MV-4-11 (cell line): ENCODE measurements at regions not wholly inside any gene's neighbourhood (a gene's known extent, or its start where the extent isn't known, plus 50 kb on each side); places are given as distances from the start of the nearest gene placed in this dataset.

Experiments
- DNase-seq: peaks from one replicate; lab custom pipeline; 2025; lab: John Stamatoyannopoulos, UW

DNA sequence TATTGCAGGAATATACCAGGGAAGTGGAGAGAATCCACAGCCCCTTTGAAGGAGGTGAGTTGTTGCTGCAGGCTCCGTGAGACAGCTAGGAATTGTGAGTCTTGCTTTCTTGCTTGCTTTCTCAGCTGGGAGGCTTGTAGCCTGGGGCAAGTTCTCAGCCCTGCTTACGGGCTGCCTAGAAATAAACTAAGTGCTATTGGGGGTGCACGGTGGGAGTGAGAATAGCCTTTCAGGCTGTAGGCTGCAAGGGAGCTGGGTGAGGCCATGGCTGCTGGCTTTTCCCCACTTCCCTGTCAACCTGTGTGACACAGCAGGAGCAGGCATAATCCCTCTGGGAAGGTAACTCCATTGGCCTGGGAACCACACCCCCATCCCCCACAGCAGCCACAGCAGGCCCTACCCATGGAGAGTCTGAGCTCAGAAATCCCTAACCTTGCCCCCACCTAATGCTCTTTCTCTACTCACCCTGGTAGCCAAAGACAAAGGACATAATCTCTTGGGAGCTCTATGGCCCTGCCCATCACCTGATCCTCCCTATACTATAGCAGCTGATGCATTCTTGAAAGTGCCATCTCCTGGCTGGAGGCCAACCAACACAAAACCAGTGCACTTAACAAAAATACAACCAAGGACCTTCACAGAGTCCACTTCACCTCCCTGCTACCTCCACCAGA, 113.0 kb downstream of the MMRN1 start:
- DNase-seq, result no peak

GRCh38 chr4:90012918-90013317, 114.3 kb upstream of the CCSER1 start:
- no peak for DNase-seq

GRCh38 chr4:90024519-90024918, 102.7 kb upstream of the CCSER1 start:
- no peak for DNase-seq

GRCh38 chr4:90025248-90025647, 101.9 kb upstream of the CCSER1 start:
- DNase-seq, result no peak

DNA sequence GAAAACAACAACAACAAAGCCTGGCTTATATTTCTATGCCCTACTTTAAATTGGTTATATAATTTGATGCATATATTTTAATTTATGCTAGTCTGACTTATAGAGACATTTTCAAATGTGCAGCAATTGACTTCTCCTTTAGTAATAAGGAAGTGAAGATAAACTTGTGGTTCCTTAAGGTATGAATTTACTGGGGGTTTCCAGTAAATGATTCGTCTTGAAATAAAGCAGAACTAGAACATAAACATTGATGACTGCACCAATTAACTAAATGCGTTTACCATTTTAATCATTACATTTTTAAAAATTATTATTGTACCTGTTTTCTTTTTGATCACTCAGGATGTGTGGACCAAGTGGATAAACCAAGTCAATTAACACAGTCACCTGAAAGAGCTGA, 99.6 kb upstream of the CCSER1 start:
- peak; percentile 52 for DNase-seq

DNA sequence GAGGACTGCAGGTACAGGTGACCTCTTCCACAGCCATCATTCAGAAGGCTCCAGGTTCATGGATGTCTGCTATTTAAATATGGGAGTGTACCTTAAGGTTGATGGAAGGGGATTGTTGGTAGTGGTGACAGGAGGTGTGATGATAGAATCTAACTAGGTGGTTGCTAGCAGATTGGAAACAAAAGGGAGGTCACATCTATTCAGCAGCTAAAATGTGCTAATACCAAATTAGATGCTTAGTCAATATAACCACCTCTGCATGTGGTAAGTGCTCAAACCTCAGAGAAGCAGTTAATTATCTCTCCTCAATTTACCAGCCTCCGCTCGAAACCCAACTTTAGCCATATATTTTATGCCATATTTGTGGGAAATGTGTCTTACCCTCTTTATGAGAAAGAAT, 98.7 kb upstream of the CCSER1 start:
- no peak for DNase-seq

- no peak for DNase-seq
These were observed 97.0 kb upstream of the CCSER1 start for GRCh38 chr4:90030202-90030601.

- no peak for DNase-seq
These were observed 96.2 kb upstream of the CCSER1 start for GRCh38 chr4:90030953-90031352.

GRCh38 chr4:90039122-90039521, 88.1 kb upstream of the CCSER1 start:
- DNase-seq, result no peak

DNA sequence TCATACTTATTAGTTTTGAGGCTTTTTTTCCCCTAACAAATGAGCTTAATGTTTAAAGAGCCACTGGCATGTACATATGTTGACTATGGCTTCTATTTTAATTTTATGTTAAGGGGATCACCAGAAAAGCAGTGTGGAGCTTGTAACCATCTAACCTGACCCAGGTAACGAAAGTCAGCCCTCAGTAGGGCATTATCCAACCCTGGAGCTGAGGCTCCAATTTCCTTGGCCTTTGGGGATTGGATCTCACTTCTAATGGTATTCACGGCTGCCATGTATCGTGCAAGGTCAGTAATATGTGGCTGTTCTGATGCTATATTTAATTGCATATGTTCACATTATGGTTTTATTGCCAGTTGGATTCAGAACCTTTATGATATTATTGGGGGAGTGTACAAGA, 75.2 kb upstream of the CCSER1 start:
- DNase-seq, result no peak

DNA sequence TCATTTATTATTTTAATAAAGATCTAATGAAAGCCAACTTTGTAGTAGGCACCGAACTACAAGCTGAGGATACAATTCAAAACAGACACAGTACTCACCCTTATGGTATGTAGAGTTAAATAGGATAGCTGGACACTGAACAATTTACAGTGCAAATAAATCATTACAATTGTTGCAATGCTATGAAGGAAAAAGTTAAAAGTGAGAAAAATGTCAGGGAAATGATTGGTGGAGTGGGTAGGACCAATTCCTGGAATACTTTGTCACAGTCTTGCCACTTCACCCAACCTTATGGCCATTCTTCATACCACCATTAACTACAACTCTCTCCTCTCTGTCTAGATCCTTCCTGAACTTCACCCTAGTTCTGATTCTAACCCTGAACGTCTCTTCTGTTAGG, 70.1 kb upstream of the CCSER1 start:
- no peak for DNase-seq

GRCh38 chr4:90060039-90060438, 67.2 kb upstream of the CCSER1 start:
- DNase-seq, result no peak

DNA sequence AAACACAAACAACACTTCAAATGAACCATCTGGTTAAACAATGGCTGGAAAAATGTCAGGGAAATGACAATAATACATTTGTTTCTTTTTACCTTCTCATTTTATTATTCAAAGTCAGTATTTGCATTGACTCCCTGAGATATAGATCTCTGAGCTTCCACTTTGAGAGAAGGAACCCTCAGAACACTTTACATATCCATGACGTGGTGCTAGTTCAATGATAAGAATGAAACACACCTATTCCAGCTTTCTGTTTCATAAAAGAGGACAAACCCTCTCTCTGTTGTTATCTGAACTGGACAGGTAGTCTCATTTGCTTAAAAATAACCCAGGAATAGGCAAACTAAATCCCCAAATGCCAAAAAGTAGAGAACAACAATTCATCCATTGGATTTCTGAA, 65.3 kb upstream of the CCSER1 start:
- no peak for DNase-seq

- DNase-seq, result no peak
These were observed 63.0 kb upstream of the CCSER1 start for GRCh38 chr4:90064196-90064595.

GRCh38 chr4:90069151-90069550, 58.0 kb upstream of the CCSER1 start:
- no peak for DNase-seq

DNA sequence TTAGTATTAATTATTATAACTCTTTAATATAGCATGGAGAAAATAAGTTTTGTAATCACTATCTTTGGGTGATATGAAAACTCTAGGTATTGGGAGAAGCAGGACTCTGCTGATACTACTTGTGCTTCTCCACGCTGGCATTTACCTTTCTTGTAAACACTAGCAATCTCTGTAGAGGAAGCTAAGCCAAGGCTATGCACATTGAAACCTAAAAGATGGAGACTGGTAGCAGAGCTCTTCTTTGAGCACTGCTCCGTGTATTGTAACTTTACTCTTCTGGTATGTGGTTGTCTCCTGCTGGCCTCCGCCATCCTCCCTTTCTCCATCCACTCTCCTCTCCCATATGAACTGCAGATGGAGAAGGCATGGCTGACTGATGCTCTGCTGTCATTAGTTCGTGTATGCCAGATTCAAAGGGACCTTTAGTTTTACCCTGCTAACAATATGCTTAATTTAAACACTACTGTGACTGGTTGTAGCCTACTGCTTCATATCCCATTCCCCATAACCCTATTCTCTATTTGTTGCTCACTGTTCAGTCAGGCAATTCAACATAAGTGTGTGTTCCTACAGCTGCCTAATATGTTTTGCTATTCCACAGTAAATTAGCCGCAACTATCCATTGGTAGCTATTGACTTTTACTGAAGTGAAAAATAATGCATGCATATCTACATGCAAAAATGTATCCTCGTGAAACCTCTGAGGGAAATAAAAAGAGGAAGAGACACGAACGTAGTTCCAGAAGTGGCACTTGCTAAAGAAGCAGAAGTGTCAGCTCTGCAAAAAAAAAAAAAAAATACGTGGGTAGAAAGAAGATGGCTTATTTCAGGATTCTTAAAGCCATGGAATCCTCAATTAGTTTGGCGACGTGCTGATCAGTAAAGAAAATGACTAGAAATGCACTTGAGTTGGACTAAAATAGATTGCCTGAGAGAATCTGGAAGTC, 55.6 kb upstream of the CCSER1 start:
- DNase-seq, result peak; percentile 78

DNA sequence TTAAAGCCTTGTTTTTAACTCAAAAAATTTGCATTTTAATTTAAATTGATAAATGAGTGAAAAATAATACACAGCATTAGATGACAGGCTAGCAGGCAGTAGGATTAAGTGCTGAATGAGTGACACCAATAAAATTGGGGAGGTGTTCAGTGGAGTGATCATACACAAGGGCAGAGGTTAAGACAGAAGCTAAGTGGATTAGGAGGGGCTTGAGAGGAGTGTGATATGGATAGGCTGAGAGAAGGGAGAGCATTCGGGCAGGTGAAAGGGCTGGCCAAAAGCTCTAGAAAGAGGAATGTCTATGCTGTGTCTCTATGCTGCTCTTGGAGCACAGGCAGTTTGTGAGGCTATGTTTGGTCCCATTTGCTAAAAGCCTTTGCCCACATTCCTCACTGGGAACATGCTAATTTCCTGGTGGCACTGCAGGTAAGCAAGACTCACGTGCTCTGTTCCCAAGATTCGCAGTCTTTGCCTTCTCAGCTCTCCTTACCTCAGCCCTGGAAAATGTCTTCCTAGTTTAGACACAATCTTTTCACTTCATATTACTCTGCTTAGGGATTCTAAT, 52.8 kb upstream of the CCSER1 start:
- DNase-seq, result no peak
